Hepatocyte (in vitro differentiated cells): ENCODE measurements at regions not wholly inside any gene's neighbourhood (a gene's known extent, or its start where the extent isn't known, plus 50 kb on each side); places are given as distances from the start of the nearest gene placed in this dataset.

Experiments
- DNase-seq: peaks from one replicate; pipeline ENCODE4 v3.0.0-alpha.2; 2016; ENCODE audit warnings: low spot score
- H2AFZ ChIP-seq: fragments of 200-600 bp; sonication (generic); 2 replicates; pipeline ENCODE4 v1.6.0; 2016; ENCODE audit warnings: antibody characterized with exemption, mild to moderate bottlenecking
- H3K27ac ChIP-seq: fragments of 200-600 bp; sonication (generic); 2 replicates; pipeline ENCODE4 v1.5.1; 2016; ENCODE audit warnings: mild to moderate bottlenecking
- H3K27me3 ChIP-seq: fragments of 200-600 bp; sonication (generic); 2 replicates; pipeline ENCODE4 v1.6.1; 2016
- H3K36me3 ChIP-seq: fragments of 200-600 bp; sonication (generic); replicated peaks from 2 replicates; pipeline ENCODE4 v1.5.1; 2016; ENCODE audit warnings: low read depth; ENCODE audit not compliant: insufficient read depth
- H3K4me1 ChIP-seq: fragments of 200-600 bp; sonication (generic); 2 replicates; pipeline ENCODE4 v1.5.1; 2016; ENCODE audit warnings: mild to moderate bottlenecking, moderate library complexity; ENCODE audit not compliant: insufficient read depth
- H3K4me2 ChIP-seq: fragments of 200-600 bp; sonication (generic); 2 replicates; pipeline ENCODE4 v1.6.0; 2016
- H3K4me3 ChIP-seq: fragments of 200-600 bp; sonication (generic); 2 replicates; pipeline ENCODE4 v1.5.1; 2016; ENCODE audit warnings: mild to moderate bottlenecking
- H3K79me2 ChIP-seq: fragments of 200-600 bp; sonication (generic); 2 replicates; pipeline ENCODE4 v1.6.0; 2017; ENCODE audit warnings: mild to moderate bottlenecking
- H3K9me2 ChIP-seq: fragments of 200-600 bp; sonication (generic); replicated peaks from 2 replicates; pipeline ENCODE4 v1.6.0; 2017; ENCODE audit warnings: mild to moderate bottlenecking; ENCODE audit not compliant: insufficient read depth
- H3K9me3 ChIP-seq: fragments of 200-600 bp; sonication (generic); 2 replicates; pipeline ENCODE4 v1.5.1; 2016; ENCODE audit warnings: low read depth, mild to moderate bottlenecking
- H4K20me1 ChIP-seq: fragments of 200-600 bp; sonication (generic); 2 replicates; pipeline ENCODE4 v1.6.0; 2016; ENCODE audit warnings: mild to moderate bottlenecking; ENCODE audit not compliant: insufficient read depth, poor library complexity, severe bottlenecking
- CTCF ChIP-seq: fragments of 200-600 bp; sonication (generic); IDR thresholded peaks from 2 replicates; pipeline ENCODE4 v1.5.1; 2016; ENCODE audit warnings: antibody characterized with exemption, mild to moderate bottlenecking; ENCODE audit not compliant: poor library complexity
- EZH2 ChIP-seq: fragments of 200-600 bp; sonication (generic); IDR thresholded peaks from 2 replicates; pipeline ENCODE4 v1.6.1; 2016; ENCODE audit warnings: antibody characterized with exemption, mild to moderate bottlenecking, borderline replicate concordance
- EZH2phosphoT487 ChIP-seq: fragments of 200-600 bp; sonication (generic); IDR thresholded peaks from one replicate; pipeline ENCODE4 v1.6.1; 2018; ENCODE audit warnings: antibody characterized with exemption, mild to moderate bottlenecking, low read depth, moderate library complexity; ENCODE audit not compliant: unreplicated experiment, severe bottlenecking
- WGBS: methylation state at CpG from one replicate; pipeline ENCODE4 v1.1.6; 2016; ENCODE audit warnings: low lambda C conversion rate; ENCODE audit errors: missing lambda C conversion rate; 5-methylcytosine and 5-hydroxymethylcytosine counted together

GRCh38 chr5:40221796-40222195, 457.9 kb upstream of the PTGER4 start:
- TF ChIP-seq EZH2phosphoT487 (no peak), EZH2 (no peak), CTCF (no peak)
- no peak overlapping the region for H2AFZ ChIP-seq
- no peak overlapping the region for H3K27ac ChIP-seq
- 91% methylated on average over 4 of the region's 4 CpGs for WGBS
- H4K20me1 ChIP-seq: no peaks in the 10 kb centered on the region
- H3K4me2 ChIP-seq: no peak overlapping the region
- H3K4me1 ChIP-seq: no peaks in the 10 kb centered on the region
- H3K27me3 ChIP-seq: no peaks in the 10 kb centered on the region
- no peaks in the 10 kb centered on the region for H3K9me2 ChIP-seq
- no peaks in the 10 kb centered on the region for H3K9me3 ChIP-seq
- H3K4me3 ChIP-seq: no peak overlapping the region
- H3K79me2 ChIP-seq: no peaks in the 10 kb centered on the region
- no peak for DNase-seq
- no peaks in the 10 kb centered on the region for H3K36me3 ChIP-seq

GRCh38 chr5:40221255-40221654, 458.5 kb upstream of the PTGER4 start:
- H3K9me3 ChIP-seq: no peaks in the 10 kb centered on the region
- no peaks in the 10 kb centered on the region for H3K27me3 ChIP-seq
- H3K79me2 ChIP-seq: no peaks in the 10 kb centered on the region
- no peaks in the 10 kb centered on the region for H3K4me1 ChIP-seq
- H3K27ac ChIP-seq: no peak overlapping the region
- H2AFZ ChIP-seq: no peak overlapping the region
- no peaks in the 10 kb centered on the region for H4K20me1 ChIP-seq
- DNase-seq: no peak
- no peak overlapping the region for H3K4me2 ChIP-seq
- 72% methylated on average over 2 of the region's 2 CpGs for WGBS
- no peaks in the 10 kb centered on the region for H3K9me2 ChIP-seq
- no peaks in the 10 kb centered on the region for H3K36me3 ChIP-seq
- no peak overlapping the region for H3K4me3 ChIP-seq
- no peak for TF ChIP-seq EZH2
- TF ChIP-seq EZH2phosphoT487: no peak
- TF ChIP-seq CTCF: no peak

- no peak overlapping the region for H2AFZ ChIP-seq
- no peaks in the 10 kb centered on the region for H4K20me1 ChIP-seq
- H3K9me3 ChIP-seq: no peaks in the 10 kb centered on the region
- H3K4me3 ChIP-seq: no peak overlapping the region
- H3K9me2 ChIP-seq: no peaks in the 10 kb centered on the region
- 86% methylated on average over 2 of the region's 2 CpGs for WGBS
- H3K36me3 ChIP-seq: no peaks in the 10 kb centered on the region
- H3K27ac ChIP-seq: no peak overlapping the region
- DNase-seq: no peak
- no peaks in the 10 kb centered on the region for H3K79me2 ChIP-seq
- no peaks in the 10 kb centered on the region for H3K4me1 ChIP-seq
- no peak overlapping the region for H3K4me2 ChIP-seq
- TF ChIP-seq CTCF (no peak), EZH2 (no peak), EZH2phosphoT487 (no peak)
- H3K27me3 ChIP-seq: no peaks in the 10 kb centered on the region
Measured at GRCh38 chr5:40220260-40220659, 459.5 kb upstream of the PTGER4 start.

- 93% methylated on average over 4 of the region's 4 CpGs for WGBS
- H3K79me2 ChIP-seq: no peaks in the 10 kb centered on the region
- no peak for DNase-seq
- no peaks in the 10 kb centered on the region for H3K9me2 ChIP-seq
- H4K20me1 ChIP-seq: no peaks in the 10 kb centered on the region
- H3K27me3 ChIP-seq: no peaks in the 10 kb centered on the region
- no peaks in the 10 kb centered on the region for H3K9me3 ChIP-seq
- no peaks in the 10 kb centered on the region for H3K36me3 ChIP-seq
- no peaks in the 10 kb centered on the region for H3K4me1 ChIP-seq
- H3K4me2 ChIP-seq: no peak overlapping the region
- no peak overlapping the region for H3K4me3 ChIP-seq
- no peak overlapping the region for H2AFZ ChIP-seq
- no peak overlapping the region for H3K27ac ChIP-seq
- TF ChIP-seq EZH2phosphoT487 (no peak), EZH2 (no peak), CTCF (no peak)
Measured at GRCh38 chr5:40217553-40217952, 462.2 kb upstream of the PTGER4 start.
